ENCODE measurements at regions not wholly inside any gene's neighbourhood (a gene's known extent, or its start where the extent isn't known, plus 50 kb on each side); places are given as distances from the start of the nearest gene placed in this dataset.

DNA sequence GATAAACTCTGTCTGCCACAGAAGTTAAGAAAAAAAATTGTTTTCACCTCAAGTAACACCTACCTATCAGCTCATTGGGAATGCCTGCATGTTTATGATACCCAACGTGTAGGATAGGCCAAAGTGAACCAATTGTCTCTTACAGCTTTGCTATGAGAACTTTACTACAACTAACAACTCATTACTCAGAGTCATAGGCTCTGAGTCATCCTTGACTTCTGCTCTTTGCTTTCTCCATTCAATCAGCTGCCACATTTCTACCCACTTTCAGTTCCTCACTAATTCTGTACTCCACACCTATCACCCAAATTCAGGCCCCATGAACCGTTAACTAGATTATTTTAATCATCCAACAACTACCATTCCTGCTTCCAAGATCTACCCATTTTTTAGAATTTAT, 843.9 kb downstream of the TUSC7 start:
- FAIRE-seq (no peak), DNase-seq (ENCODE audit: insufficient read length, low spot score) (no peak)
- TF ChIP-seq, protein P1, sequence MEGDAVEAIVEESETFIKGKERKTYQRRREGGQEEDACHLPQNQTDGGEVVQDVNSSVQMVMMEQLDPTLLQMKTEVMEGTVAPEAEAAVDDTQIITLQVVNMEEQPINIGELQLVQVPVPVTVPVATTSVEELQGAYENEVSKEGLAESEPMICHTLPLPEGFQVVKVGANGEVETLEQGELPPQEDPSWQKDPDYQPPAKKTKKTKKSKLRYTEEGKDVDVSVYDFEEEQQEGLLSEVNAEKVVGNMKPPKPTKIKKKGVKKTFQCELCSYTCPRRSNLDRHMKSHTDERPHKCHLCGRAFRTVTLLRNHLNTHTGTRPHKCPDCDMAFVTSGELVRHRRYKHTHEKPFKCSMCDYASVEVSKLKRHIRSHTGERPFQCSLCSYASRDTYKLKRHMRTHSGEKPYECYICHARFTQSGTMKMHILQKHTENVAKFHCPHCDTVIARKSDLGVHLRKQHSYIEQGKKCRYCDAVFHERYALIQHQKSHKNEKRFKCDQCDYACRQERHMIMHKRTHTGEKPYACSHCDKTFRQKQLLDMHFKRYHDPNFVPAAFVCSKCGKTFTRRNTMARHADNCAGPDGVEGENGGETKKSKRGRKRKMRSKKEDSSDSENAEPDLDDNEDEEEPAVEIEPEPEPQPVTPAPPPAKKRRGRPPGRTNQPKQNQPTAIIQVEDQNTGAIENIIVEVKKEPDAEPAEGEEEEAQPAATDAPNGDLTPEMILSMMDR (IDR thresholded peaks at IDR 0.05; ENCODE audit: insufficient read depth, missing control alignments) = no peak

DNA sequence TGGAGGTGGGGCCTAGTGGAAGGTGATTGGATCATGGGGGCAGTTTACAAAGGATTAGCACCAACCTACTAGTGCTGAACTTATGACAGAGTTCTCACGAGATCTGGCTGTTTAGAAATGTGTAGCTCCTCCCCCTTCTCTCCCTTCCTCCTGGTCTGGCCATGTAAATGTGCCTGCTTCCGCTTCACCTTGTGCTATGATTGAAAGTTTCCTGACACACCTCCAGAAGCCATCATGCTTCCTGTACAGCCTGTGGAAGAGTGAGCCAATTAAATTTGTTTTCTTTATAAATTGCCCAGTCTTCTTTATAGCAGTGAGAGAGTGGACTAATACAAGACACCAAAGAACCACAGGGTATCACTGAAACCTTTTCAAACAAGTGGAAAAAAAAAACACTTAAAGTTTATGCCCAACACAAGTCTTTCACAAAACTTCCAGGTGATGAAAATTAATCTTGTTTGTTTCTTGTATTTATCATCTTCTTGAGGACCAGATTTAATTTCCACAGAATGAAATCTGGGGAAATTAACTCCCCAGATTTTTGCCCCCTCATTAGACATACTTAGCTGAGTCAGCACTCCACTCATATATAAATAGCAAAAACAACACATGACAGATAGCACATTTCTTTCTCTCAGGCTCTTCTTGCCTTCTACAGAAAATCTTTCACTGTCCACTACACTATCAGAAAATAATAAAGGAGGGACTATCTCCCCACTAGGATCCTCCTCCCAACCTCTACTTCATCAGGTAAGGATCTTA, 847.2 kb downstream of the TUSC7 start:
- DNase-seq (ENCODE audit: insufficient read length, low spot score) (no peak), FAIRE-seq (peak; percentile 87)
- TF ChIP-seq, protein P1 (IDR thresholded peaks at IDR 0.05; ENCODE audit: insufficient read depth, missing control alignments) = no peak

DNA sequence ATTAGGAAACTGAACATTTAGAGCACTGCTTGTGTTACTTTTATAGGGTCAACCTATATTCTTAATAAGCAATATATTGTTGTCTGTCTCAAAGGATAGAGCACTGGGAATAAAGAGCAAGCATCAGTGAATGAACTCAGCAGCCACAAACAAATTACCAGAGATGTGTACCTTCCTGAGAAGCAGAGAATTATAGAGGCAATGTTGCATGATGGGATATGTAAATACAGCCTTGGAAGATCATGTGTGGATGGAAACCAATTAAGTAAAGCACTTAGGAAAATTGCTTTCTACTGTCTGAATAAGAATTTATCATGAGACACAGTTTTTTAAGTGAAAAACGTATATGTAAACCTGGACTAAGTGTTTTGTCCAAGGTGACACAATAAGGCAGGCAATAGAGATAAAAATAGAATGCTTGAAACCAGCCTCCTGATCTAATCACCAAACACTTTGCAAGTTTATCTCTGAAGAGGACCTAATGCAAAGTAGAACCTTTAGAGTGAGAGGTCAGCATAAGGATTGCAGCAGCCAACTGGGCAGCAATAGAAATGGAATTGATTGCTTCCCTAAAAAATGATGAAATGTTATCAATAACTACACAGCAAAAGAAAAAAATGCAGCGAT, 848.0 kb downstream of the TUSC7 start:
- FAIRE-seq (peak; percentile 38), DNase-seq (ENCODE audit: insufficient read length, low spot score) (no peak)
- TF ChIP-seq, protein P1 (IDR thresholded peaks at IDR 0.05; ENCODE audit: insufficient read depth, missing control alignments) = no peak

DNA sequence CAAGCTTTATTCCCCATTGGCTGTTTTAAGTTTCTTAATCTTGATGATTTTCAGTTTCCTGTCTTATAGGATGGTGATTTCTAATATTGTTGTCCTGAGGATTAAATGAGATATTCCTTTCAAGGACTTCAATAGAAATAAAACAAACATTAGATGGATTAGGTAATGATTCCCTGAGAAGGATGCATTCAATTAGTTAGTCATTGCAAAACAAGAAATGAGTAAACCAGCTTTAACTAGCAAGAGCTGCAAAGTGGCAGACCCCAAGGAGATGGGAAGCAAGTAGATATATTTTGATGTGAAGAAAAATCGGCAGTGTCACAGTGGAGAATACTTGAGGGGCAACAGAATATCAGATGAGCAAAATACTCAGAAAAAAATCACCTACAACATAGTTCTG, 849.1 kb downstream of the TUSC7 start:
- TF ChIP-seq, protein P1 (IDR thresholded peaks at IDR 0.05; ENCODE audit: insufficient read depth, missing control alignments) = no peak
- FAIRE-seq = no peak
- no peak for DNase-seq (ENCODE audit: insufficient read length, low spot score)

DNA sequence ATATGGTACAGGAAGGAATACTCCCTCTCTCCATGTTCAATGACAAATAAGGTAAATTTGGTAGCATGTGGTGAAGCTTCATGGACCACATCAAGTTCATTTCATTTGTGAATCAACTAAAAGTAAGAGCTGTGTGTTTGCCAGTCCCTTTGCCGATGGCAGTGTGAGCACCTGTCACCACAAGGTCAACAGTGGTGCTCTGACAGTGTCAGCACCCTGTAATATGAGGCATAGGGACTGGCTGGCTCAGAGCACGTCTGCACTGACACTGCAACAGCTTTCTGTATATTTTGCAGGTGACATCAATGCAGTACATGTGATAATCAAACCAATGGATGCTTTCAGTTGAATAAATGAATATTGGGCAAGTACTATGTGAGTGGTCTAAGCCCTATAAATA, 852.4 kb downstream of the TUSC7 start:
- TF ChIP-seq, protein P1 (IDR thresholded peaks at IDR 0.05; ENCODE audit: insufficient read depth, missing control alignments) = no peak
- DNase-seq (ENCODE audit: insufficient read length, low spot score) (no peak), FAIRE-seq (no peak)

DNA sequence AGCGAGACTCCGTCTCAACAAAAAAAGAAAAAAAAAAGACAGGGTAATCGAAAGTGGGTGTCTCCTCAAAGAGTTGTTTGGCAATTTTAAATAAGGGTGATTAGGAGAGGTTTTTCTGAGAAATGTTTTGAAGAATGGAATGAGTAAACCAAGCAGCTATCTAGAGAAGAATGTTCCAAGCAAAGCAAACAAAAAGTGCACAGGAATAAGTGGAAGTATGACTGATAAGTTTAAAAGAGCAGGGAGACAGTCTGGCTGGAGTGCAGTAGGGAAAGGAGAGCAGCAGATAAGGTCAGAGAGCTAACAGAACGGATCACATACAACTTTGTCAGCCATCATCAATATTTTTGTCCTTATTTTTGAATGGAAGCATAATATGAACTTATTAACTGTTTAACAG, 853.5 kb downstream of the TUSC7 start:
- no peak for FAIRE-seq
- DNase-seq (ENCODE audit: insufficient read length, low spot score) = no peak
- TF ChIP-seq, protein P1 (IDR thresholded peaks at IDR 0.05; ENCODE audit: insufficient read depth, missing control alignments) = no peak

DNA sequence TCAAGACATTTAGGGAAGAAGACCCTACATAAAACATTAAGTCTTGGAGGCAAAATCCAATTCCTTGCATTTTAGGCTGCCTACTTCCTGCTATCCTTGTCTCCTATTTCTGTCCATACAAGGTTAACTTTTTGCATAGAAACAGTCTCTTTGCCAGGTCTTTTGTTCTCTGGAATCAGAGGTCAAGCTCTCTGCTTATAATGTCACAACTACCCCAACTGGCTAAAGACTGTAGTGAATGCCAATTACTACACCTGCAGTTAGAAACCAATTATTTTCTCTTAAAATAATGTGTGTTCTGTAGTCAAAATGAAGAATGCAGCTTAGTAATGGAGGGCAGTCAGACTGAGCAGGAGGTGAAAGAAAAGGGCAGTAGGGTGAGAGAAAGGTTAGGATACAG, 856.2 kb downstream of the TUSC7 start:
- FAIRE-seq = no peak
- DNase-seq (ENCODE audit: insufficient read length, low spot score) = no peak
- TF ChIP-seq, protein P1 (IDR thresholded peaks at IDR 0.05; ENCODE audit: insufficient read depth, missing control alignments) = no peak
